Nephron progenitor cell (in vitro differentiated cells): ENCODE measurements at regions not wholly inside any gene's neighbourhood (a gene's known extent, or its start where the extent isn't known, plus 50 kb on each side); places are given as distances from the start of the nearest gene placed in this dataset.

ENCODE experiments used
- DNase-seq: peaks from one replicate; pipeline ENCODE4 v3.0.0; 2021
- H3K27ac Mint-ChIP-seq: 2 replicates; pipeline ENCODE4 v1.8.0; 2021; ENCODE audit warnings: mild to moderate bottlenecking, moderate library complexity, mixed read lengths
- H3K27me3 Mint-ChIP-seq: 2 replicates; pipeline ENCODE4 v1.8.0; 2021; ENCODE audit warnings: mild to moderate bottlenecking, low read depth, mixed read lengths; ENCODE audit not compliant: poor library complexity
- H3K36me3 Mint-ChIP-seq: 2 replicates; pipeline ENCODE4 v1.8.0; 2021; ENCODE audit warnings: low read depth, mixed read lengths
- H3K4me1 Mint-ChIP-seq: 2 replicates; pipeline ENCODE4 v1.8.0; 2021; ENCODE audit warnings: mixed read lengths
- H3K4me3 Mint-ChIP-seq: 2 replicates; pipeline ENCODE4 v1.8.0; 2021; ENCODE audit warnings: mild to moderate bottlenecking, moderate library complexity, mixed read lengths
- H3K9me3 Mint-ChIP-seq: 2 replicates; pipeline ENCODE4 v1.8.0; 2021; ENCODE audit warnings: mild to moderate bottlenecking, moderate library complexity, mixed read lengths
- CTCF ChIP-seq: fragments of 200-600 bp; sonication (generic); IDR thresholded peaks from 2 replicates; pipeline ENCODE4 v1.5.0; 2021; ENCODE audit warnings: antibody characterized with exemption

- no peak for TF ChIP-seq CTCF
- H3K4me3 Mint-ChIP-seq: no peak overlapping the region
- H3K9me3 Mint-ChIP-seq: no peaks in the 10 kb centered on the region
- no peak overlapping the region for H3K27ac Mint-ChIP-seq
- H3K4me1 Mint-ChIP-seq: no peaks in the 10 kb centered on the region
- no peaks in the 10 kb centered on the region for H3K27me3 Mint-ChIP-seq
- no peaks in the 10 kb centered on the region for H3K36me3 Mint-ChIP-seq
- no peak for DNase-seq
Observed at GRCh38 chr13:53357582-53357981, 329.0 kb downstream of the OLFM4 start.

GRCh38 chr13:53368948-53369347 is 340.3 kb downstream of the OLFM4 start:
- no peak for DNase-seq
- no peak overlapping the region for H3K4me3 Mint-ChIP-seq
- H3K4me1 Mint-ChIP-seq: no peaks in the 10 kb centered on the region
- no peak overlapping the region for H3K27ac Mint-ChIP-seq
- H3K27me3 Mint-ChIP-seq: no peaks in the 10 kb centered on the region
- no peaks in the 10 kb centered on the region for H3K9me3 Mint-ChIP-seq
- no peaks in the 10 kb centered on the region for H3K36me3 Mint-ChIP-seq
- no peak for TF ChIP-seq CTCF

- no peak for TF ChIP-seq CTCF
- no peak overlapping the region for H3K4me3 Mint-ChIP-seq
- no peaks in the 10 kb centered on the region for H3K4me1 Mint-ChIP-seq
- H3K9me3 Mint-ChIP-seq: no peaks in the 10 kb centered on the region
- H3K27ac Mint-ChIP-seq: no peak overlapping the region
- H3K36me3 Mint-ChIP-seq: no peaks in the 10 kb centered on the region
- no peak for DNase-seq
- H3K27me3 Mint-ChIP-seq: peaks cover 2% of the 10 kb centered on the region
Observed at GRCh38 chr13:53379485-53379884, 350.9 kb downstream of the OLFM4 start.

- no peaks in the 10 kb centered on the region for H3K36me3 Mint-ChIP-seq
- no peak overlapping the region for H3K27ac Mint-ChIP-seq
- TF ChIP-seq CTCF: no peak
- peaks cover 12% of the 10 kb centered on the region for H3K4me1 Mint-ChIP-seq
- peaks cover 4% of the 10 kb centered on the region for H3K9me3 Mint-ChIP-seq
- no peak overlapping the region for H3K4me3 Mint-ChIP-seq
- no peak for DNase-seq
- H3K27me3 Mint-ChIP-seq: no peaks in the 10 kb centered on the region
Observed at GRCh38 chr13:53382008-53382407, 353.4 kb downstream of the OLFM4 start.

- Mint-ChIP-seq H3K27ac (no peak overlapping the region), H3K9me3 (no peaks in the 10 kb centered on the region), H3K36me3 (no peaks in the 10 kb centered on the region), H3K4me3 (no peak overlapping the region), H3K4me1 (peaks cover 11% of the 10 kb centered on the region), H3K27me3 (no peaks in the 10 kb centered on the region)
- no peak for TF ChIP-seq CTCF
- DNase-seq: no peak
Observed at GRCh38 chr13:53398051-53398450, 369.4 kb downstream of the OLFM4 start.

- Mint-ChIP-seq H3K4me3 (no peak overlapping the region), H3K4me1 (peaks cover 4% of the 10 kb centered on the region), H3K27ac (no peak overlapping the region), H3K27me3 (no peaks in the 10 kb centered on the region), H3K9me3 (no peaks in the 10 kb centered on the region), H3K36me3 (no peaks in the 10 kb centered on the region)
- peak; percentile 37 for DNase-seq
- peak; percentile 31 for TF ChIP-seq CTCF
Observed at GRCh38 chr13:53405616-53406015, 377.0 kb downstream of the OLFM4 start.
